ENCODE measurements at regions not wholly inside any gene's neighbourhood (a gene's known extent, or its start where the extent isn't known, plus 50 kb on each side); places are given as distances from the start of the nearest gene placed in this dataset.

DNA sequence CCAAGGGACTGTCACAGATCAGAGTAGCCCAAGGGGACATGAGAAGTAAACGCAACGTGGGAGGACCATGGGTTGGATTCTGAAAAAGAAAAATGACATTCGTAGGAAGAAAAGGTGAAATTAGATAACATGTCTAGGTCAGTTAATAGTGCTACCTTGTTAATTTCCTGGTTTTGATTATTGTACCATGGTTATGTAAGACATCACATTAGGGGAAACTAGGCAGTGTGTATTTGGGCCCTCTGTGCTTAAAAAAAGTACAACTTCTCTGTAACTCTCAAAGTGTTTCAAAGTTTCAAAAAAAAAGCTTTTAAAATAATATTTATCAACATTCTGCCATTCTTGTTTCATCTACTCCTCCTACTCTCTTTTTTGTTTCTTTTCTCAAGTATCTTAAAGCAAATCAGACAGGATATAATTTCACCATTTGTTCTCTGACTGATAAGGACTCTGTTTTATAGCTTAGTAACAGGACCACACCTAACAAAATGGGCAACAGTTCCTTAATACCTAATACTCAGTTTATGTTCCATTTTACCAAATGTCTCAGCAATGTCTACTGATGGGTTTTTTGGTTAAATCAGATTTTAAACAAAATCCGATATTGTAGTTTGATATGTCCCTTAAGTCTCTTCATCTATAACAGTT, 97.1 kb upstream of the PLCB4 start:
- TF ChIP-seq CTCF (IDR thresholded peaks at IDR 0.05) (no peak), POLR2A (IDR thresholded peaks at IDR 0.05) (no peak)
